Endothelial cell of umbilical vein (primary cell): ENCODE measurements at regions not wholly inside any gene's neighbourhood (a gene's known extent, or its start where the extent isn't known, plus 50 kb on each side); places are given as distances from the start of the nearest gene placed in this dataset.

Source experiments
- BruUV-seq: library from RNA; stranded (reverse); fragments of 400-500 nt; replicated peaks from 2 replicates; lab custom pipeline; 2021; lab: Mats Ljungman, UMichigan
- CTCF ChIA-PET: fragments of 300-600, 350-600 bp; sonication (Branson Sonifier 250); formaldehyde crosslinking; loops from one replicate; lab custom pipeline; 2021; ENCODE audit warnings: antibody characterized with exemption, inconsistent platforms; lab: Charles Lee
- POLR2A ChIA-PET: fragments of 300-600, 350-600 bp; sonication (Branson Sonifier 250); formaldehyde crosslinking; loops from one replicate; lab custom pipeline; 2021; ENCODE audit warnings: antibody characterized with exemption, inconsistent platforms; lab: Charles Lee
- DNase-seq: peaks from one replicate; pipeline ENCODE4 v3.0.0-alpha.2; 2011; ENCODE audit warnings: low read depth, low spot score
- FAIRE-seq: peaks from 2 replicates; lab custom pipeline; 2011; peaks lifted over from hg19 to GRCh38; lab: Jason Lieb, UNC
- H2AFZ ChIP-seq: 2 replicates; pipeline ENCODE4 v1.6.0; 2012; ENCODE audit warnings: low read depth, low read length, control low read depth, inconsistent platforms
- H3K27ac ChIP-seq: 2 replicates; pipeline ENCODE4 v1.5.1; 2011; ENCODE audit warnings: low read depth, mild to moderate bottlenecking, control low read depth, low read length, moderate library complexity; ENCODE audit not compliant: insufficient read depth
- H3K27me3 ChIP-seq, 2 experiments: 2 replicates each; pipeline versions ENCODE4 v1.6.0 to v1.6.1; 2011; ENCODE audit warnings: low read length in 2 of 2, mixed read lengths in 1 of 2; ENCODE audit not compliant: control insufficient read depth in 2 of 2, insufficient read depth in 2 of 2
- H3K36me3 ChIP-seq, 2 experiments: 2 replicates in 1 of 2; 3 replicates in 1 of 2; pipeline ENCODE4 v1.5.1; 2011; ENCODE audit warnings: low read length in 2 of 2, mild to moderate bottlenecking in 1 of 2, moderate library complexity in 1 of 2; ENCODE audit not compliant: control insufficient read depth in 2 of 2, insufficient read depth in 2 of 2; ENCODE audit errors: extremely low read depth in 1 of 2
- H3K4me1 ChIP-seq: 3 replicates; pipeline ENCODE4 v1.5.1; 2011; ENCODE audit warnings: mild to moderate bottlenecking, low read length; ENCODE audit not compliant: control insufficient read depth, insufficient read depth; ENCODE audit errors: extremely low read depth
- H3K4me2 ChIP-seq: 2 replicates; pipeline ENCODE4 v1.6.1; 2011; ENCODE audit warnings: low read length, control low read depth, mixed read lengths; ENCODE audit not compliant: insufficient read depth
- H3K4me3 ChIP-seq, 3 experiments: fragments of 200-600 bp in 1 of 3; sonication (generic), shearing (Covaris generic) in 1 of 3; replicated peaks in 1 of 3; 2 replicates each; pipeline ENCODE4 v1.5.1; 2011 to 2016; ENCODE audit warnings: control low read depth in 3 of 3, low read length in 3 of 3, mild to moderate bottlenecking in 2 of 3, inconsistent platforms in 1 of 3, low read depth in 1 of 3, moderate library complexity in 1 of 3; ENCODE audit not compliant: insufficient read depth in 1 of 3
- H3K79me2 ChIP-seq: 2 replicates; pipeline ENCODE4 v1.6.0; 2012; ENCODE audit warnings: low read length, inconsistent platforms; ENCODE audit not compliant: control insufficient read depth, insufficient read depth
- H3K9ac ChIP-seq: replicated peaks from 2 replicates; pipeline ENCODE3; 2011; ENCODE audit warnings: low read length, control low read depth; ENCODE audit not compliant: insufficient read depth; ENCODE audit errors: extremely low read depth
- H3K9me1 ChIP-seq: replicated peaks from 3 replicates; pipeline ENCODE4 v1.6.0; 2011; ENCODE audit warnings: mild to moderate bottlenecking, low read length; ENCODE audit not compliant: control insufficient read depth, insufficient read depth; ENCODE audit errors: extremely low read depth
- H3K9me3 ChIP-seq: replicated peaks from 2 replicates; pipeline ENCODE4 v1.5.1; 2012; ENCODE audit warnings: low read length, inconsistent platforms; ENCODE audit not compliant: control insufficient read depth, insufficient read depth
- H4K20me1 ChIP-seq: replicated peaks from 2 replicates; pipeline ENCODE3; 2011; ENCODE audit warnings: mild to moderate bottlenecking, low read length; ENCODE audit not compliant: control insufficient read depth, insufficient read depth; ENCODE audit errors: extremely low read depth
- CTCF ChIP-seq, 2 donors: IDR thresholded peaks; 1 replicate in 1 of 2; 2 replicates in 1 of 2; pipeline ENCODE4 v1.5.1; 2011; ENCODE audit warnings: low read length in 2 of 2, mild to moderate bottlenecking in 2 of 2, moderate library complexity in 2 of 2, control low read depth in 1 of 2, inconsistent platforms in 1 of 2, low read depth in 1 of 2; ENCODE audit not compliant: insufficient read depth in 1 of 2; ENCODE audit errors: extremely low read depth in 1 of 2
- EZH2 ChIP-seq: IDR thresholded peaks from 2 replicates; pipeline ENCODE4 v1.6.1; 2012; ENCODE audit warnings: borderline replicate concordance, low read depth, mild to moderate bottlenecking, moderate library complexity, low read length, inconsistent platforms; ENCODE audit not compliant: severe bottlenecking
- FOS ChIP-seq: IDR thresholded peaks from 2 replicates; pipeline ENCODE4 v1.6.1; 2011; ENCODE audit warnings: mild to moderate bottlenecking, low read length, moderate library complexity, borderline replicate concordance; ENCODE audit not compliant: insufficient read depth
- GATA2 ChIP-seq: IDR thresholded peaks from 2 replicates; pipeline ENCODE4 v1.7.0; 2011; ENCODE audit warnings: low read depth, mild to moderate bottlenecking, moderate library complexity, mixed read lengths, low read length; ENCODE audit not compliant: insufficient read length, insufficient read depth
- JUN ChIP-seq: IDR thresholded peaks from 2 replicates; pipeline ENCODE4 v1.6.1; 2011; ENCODE audit warnings: borderline replicate concordance, low read depth; ENCODE audit not compliant: insufficient read length, insufficient read depth
- MYC ChIP-seq: IDR thresholded peaks from one replicate; pipeline ENCODE4 v1.6.1; 2011; ENCODE audit warnings: mild to moderate bottlenecking, low read depth, low read length
- POLR2A ChIP-seq: IDR thresholded peaks from 2 replicates; pipeline ENCODE4 v1.6.1; 2012; ENCODE audit warnings: low read depth, mild to moderate bottlenecking, control low read depth, low read length
- POLR2AphosphoS5 ChIP-seq: IDR thresholded peaks from 2 replicates; pipeline ENCODE4 v1.6.1; 2012; ENCODE audit warnings: low read depth, mild to moderate bottlenecking, control low read depth, low read length, moderate library complexity; ENCODE audit not compliant: insufficient read depth
- dilution Hi-C: fragments of 300-500 bp; cut with MboI; formaldehyde crosslinking; loops from one replicate; pipeline ENCODE4 v1.15.0; 2019; ENCODE audit warnings: low sequenced_read_pairs; ENCODE audit not compliant: extremely low pct_ligation_motif_present
- intact Hi-C: fragments of 100-400 bp; cut with micrococcal nuclease; formaldehyde crosslinking; loops from one replicate; pipeline ENCODE4 v1.10.0; 2022
- TF ChIP-seq, protein P1 (sequence below): IDR thresholded peaks from 2 replicates; pipeline ENCODE4 v1.6.1; 2011; ENCODE audit not compliant: insufficient read depth, insufficient read length

GRCh38 chr2:234632527-234633391 lies 135.9 kb upstream of the ARL4C start:
- Histone ChIP-seq H3K9me1 (no peaks in the 10 kb centered on the region), H3K79me2 (no peaks in the 10 kb centered on the region), H3K27ac (no peak overlapping the region), H4K20me1 (no peaks in the 10 kb centered on the region), H3K36me3 (no peaks in the 10 kb centered on the region), H3K9me3 (no peaks in the 10 kb centered on the region), H2AFZ (no peak overlapping the region), H3K9ac (no peak overlapping the region), H3K4me3 (no peak overlapping the region), H3K27me3 (peaks cover 33 to 40% of the 10 kb centered on the region in 2 experiments), H3K4me1 (no peaks in the 10 kb centered on the region), H3K4me2 (no peak overlapping the region)
- TF ChIP-seq GATA2 (no peak), EZH2 (no peak), CTCF (IDR thresholded peaks at IDR 0.05; ENCODE audit: extremely low read depth in 1 of 2, insufficient read depth in 1 of 2, low read depth in 1 of 2, low read length in 2 of 2) (no peak), POLR2A (no peak), FOS (no peak), JUN (no peak), MYC (no peak), POLR2AphosphoS5 (no peak)
- TF ChIP-seq, protein P1, sequence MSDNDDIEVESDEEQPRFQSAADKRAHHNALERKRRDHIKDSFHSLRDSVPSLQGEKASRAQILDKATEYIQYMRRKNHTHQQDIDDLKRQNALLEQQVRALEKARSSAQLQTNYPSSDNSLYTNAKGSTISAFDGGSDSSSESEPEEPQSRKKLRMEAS = no peak
- intact Hi-C loops (no loop called here), dilution Hi-C loops (no loop called here)
- CTCF ChIA-PET = interaction anchor here (1.0 kb wide), 1 partner anchor 8 kb away, joined by 3 read pairs; no protein-coding TSS in a partner anchor
- POLR2A ChIA-PET = no interaction called here
- no peak for FAIRE-seq
- no TSS peak for BruUV-seq
- DNase-seq = no peak
